ENCODE measurements at regions not wholly inside any gene's neighbourhood (a gene's known extent, or its start where the extent isn't known, plus 50 kb on each side); places are given as distances from the start of the nearest gene placed in this dataset.

- no peak for DNase-seq
Observed at GRCh38 chr5:174410716-174411478, 313.5 kb upstream of the MSX2 start.

GRCh38 chr5:174411479-174411819 is 312.9 kb upstream of the MSX2 start:
- ATAC-seq, result no peak

More at GRCh38 chr5:174410716-174411478, 313.5 kb upstream of the MSX2 start:
- no peak for ATAC-seq

GRCh38 chr5:174412374-174412773 is 312.0 kb upstream of the MSX2 start:
- no peak for ATAC-seq
- DNase-seq, result no peak

More at GRCh38 chr5:174411479-174411819, 312.9 kb upstream of the MSX2 start:
- no peak for DNase-seq

DNA sequence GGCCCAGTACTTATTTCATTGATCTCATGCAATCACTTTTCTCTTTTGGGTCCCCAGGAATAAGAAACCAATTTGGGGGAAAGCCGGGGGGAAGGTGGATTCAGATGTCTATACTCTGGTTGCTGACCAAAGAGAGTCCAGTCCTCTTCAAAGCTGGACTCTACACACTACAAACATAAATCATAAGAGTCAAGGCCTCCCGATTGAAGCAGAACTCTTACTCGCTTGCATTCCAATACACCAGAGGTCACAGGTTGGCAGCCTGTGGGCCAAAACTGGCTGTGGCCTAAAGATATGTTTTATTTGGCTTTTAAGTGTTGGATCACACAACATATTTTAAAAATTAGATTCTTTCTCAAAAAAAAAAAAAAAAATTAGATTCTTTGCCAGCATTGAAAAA is 311.4 kb upstream of the MSX2 start:
- DNase-seq (no peak), ATAC-seq (no peak)

- ATAC-seq, result no peak
- no peak for DNase-seq
Observed at GRCh38 chr5:174413567-174414314, 310.6 kb upstream of the MSX2 start.

DNA sequence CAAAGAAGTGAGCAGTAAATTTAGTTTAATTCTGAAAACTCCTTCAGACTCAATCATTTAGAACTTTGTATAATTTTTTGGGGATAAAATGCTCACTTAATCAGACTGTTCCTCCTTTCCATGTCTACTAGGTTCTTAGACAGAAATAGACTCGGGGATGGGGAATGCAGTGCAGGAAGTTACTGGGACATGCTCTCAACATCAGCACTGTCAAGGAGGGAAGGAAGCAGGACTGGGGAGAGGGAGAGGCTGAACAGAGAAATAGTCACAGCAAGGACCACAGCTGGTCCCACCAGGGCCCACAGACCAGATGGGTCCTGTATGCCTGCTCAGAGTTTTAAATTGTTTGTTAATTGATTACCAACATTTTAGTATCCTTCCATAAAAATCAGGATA is 310.1 kb upstream of the MSX2 start:
- ATAC-seq, result no peak
- DNase-seq, result no peak

GRCh38 chr5:174418809-174419539 is 305.4 kb upstream of the MSX2 start:
- DNase-seq, result no peak
- peak; percentile 9 for ATAC-seq

- DNase-seq, result peak; percentile 85
- peak; percentile 75 for ATAC-seq
Observed at GRCh38 chr5:174419540-174420132, 304.7 kb upstream of the MSX2 start.

DNA sequence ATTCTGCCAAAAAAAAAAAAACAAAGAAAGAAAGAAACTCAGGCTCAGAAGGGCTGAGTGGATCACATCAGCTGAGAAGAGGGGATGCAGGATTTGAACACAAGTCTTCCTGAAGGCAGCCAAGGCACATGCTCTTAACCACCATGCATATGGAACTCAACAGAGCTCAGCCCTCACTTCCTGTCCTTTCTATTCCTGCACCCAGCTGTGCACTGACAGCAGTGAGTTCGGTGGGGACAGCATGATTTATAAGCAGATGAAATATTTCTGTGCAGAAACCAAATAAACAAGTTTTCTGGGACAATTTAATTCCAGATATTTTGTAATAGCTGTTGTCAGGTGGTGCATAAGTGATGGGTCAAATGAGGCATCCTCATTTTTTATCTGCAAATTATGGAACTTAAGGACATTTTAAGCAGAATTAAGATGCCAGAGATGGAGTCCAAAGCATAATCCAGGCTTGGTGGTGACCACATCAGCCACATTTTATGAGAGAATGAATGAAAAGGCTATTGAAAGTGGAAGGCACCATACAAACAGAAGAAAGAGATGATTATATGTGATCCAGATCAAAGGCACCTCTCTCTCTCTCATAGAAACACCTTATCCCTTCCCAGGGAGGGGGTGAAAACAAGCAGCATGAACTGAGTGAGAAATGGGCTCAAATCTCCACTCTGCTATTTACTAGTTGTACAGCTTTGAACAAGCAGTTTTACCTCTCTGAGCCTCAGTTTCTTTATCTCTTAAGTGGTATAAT is 303.6 kb upstream of the MSX2 start:
- DNase-seq (no peak), ATAC-seq (no peak)

GRCh38 chr5:174421408-174421805 is 303.0 kb upstream of the MSX2 start:
- ATAC-seq (no peak), DNase-seq (no peak)

- DNase-seq (no peak), ATAC-seq (no peak)
Observed at GRCh38 chr5:174423558-174423957, 300.8 kb upstream of the MSX2 start.

DNA sequence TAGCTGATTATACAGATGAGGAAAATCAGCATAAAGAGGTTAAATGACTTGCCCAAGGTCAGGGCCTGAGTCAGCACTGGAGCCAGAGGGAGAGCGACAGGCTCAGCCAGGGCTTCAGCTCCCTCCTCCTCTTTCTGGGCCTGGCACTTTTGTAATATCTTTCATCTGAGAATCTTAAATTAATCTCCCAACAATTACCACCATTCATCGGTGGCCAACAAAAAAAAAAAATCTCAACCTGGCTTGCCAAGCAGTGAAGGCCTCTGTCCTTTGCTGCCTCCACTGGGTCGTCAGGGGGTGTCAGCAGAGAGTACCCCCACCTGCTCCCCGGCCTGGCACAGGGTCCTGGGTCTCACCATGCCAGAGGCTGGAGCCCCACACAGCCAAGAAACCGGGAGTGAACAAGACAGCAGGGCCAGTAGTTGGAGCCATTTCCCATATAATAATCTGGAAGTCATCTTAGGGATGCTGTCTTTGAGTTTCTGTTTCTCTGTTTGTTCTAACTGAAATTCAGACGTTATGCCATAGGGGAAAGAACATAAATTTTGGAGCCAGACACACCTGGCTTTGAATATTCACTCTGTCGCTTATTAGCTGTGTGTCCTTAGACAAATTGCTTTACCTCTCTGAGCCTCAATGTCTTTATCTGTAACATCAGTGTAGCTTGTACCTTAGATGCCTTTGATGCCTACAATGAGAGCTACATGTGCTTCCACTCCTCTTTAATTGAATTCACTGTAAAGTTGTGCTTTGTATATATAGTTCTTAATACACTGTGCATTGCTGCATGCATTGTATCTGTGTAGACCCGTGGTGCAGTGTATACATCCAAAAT is 299.9 kb upstream of the MSX2 start:
- ATAC-seq, result no peak
- DNase-seq, result no peak

- DNase-seq (no peak), ATAC-seq (no peak)
Observed at GRCh38 chr5:174425271-174425963, 299.0 kb upstream of the MSX2 start.

DNA sequence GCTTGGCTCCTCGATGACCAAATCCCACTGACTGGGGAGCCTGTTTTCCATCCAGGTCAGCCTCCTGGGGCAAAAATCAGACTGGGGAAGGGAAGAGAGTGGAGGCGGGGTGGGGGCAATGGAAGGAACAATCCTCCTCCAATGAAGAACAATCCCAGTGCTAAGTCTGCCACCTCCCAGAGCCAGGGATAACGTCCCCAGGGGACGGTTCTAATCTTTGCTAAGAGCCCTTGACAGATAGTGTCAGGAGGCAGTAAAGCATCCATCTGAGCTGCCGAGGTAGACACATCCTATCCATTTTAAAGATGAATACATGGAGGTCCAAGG is 298.5 kb upstream of the MSX2 start:
- DNase-seq, result no peak
- ATAC-seq, result no peak

- DNase-seq (no peak), ATAC-seq (no peak)
Observed at GRCh38 chr5:174426388-174426787, 298.0 kb upstream of the MSX2 start.

DNA sequence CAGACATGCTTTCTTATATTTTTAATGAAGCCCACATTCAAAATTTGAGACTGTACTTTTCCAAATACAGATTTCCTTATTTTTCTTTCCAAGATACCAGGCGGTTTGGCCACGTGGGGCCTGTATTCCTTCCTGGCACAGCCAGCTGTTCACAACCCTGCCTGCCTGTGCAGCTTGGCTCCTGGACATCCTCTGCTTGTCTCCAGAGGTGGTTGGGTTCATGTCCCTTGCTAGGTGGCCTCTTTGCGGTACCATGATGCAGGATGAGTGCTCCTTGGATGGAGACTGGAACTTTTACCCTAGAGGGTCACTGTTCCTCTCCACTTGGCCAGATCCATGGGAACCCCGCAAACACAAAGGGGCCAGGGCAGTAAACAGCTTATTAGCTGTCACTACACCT is 297.5 kb upstream of the MSX2 start:
- ATAC-seq (no peak), DNase-seq (no peak)

GRCh38 chr5:174427304-174427703 is 297.1 kb upstream of the MSX2 start:
- DNase-seq (no peak), ATAC-seq (no peak)

DNA sequence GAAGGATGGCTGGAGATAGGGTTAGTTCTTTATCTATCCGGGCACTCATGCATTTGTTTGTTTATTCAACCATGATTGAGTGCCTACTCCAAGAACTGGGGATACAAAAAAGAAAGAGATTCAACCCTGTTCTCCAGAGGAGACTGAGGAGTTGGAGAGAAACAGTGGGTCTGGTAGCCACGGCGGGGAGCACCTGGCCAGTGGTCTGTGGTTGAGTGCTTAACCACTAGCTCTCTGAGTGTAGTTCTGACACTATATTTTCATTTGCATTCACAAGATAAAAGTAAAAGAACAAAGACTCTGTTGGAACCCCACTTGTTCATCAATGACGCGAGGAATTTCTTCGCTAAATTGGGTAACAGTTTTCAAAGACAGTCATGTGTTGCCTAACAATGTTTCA is 295.5 kb upstream of the MSX2 start:
- ATAC-seq (no peak), DNase-seq (no peak)

GRCh38 chr5:174430940-174431339 is 293.4 kb upstream of the MSX2 start:
- DNase-seq, result no peak
- no peak for ATAC-seq

GRCh38 chr5:174431504-174431903 is 292.9 kb upstream of the MSX2 start:
- ATAC-seq (no peak), DNase-seq (no peak)

GRCh38 chr5:174433098-174433497 is 291.3 kb upstream of the MSX2 start:
- no peak for ATAC-seq
- no peak for DNase-seq

Measured in stimulated activated naive CD8-positive, alpha-beta T cell treated with anti-CD3 and anti-CD28 coated beads, Interleukin-15, Interleukin-2, amounts not matched to agents 100 U/mL and 50 U/mL, for 24 hours (primary cell).